Heart left ventricle (tissue), 16 donors: ENCODE measurements at regions not wholly inside any gene's neighbourhood (a gene's known extent, or its start where the extent isn't known, plus 50 kb on each side); places are given as distances from the start of the nearest gene placed in this dataset.

Source experiments
- ATAC-seq, 4 donors: fragments of 200-7000 bp; cut with Tn5 transposase; one replicate each; pipeline ENCODE4 v1.9.1; 2020 to 2022; ENCODE audit warnings: moderate library complexity in 4 of 4, mild to moderate bottlenecking in 3 of 4, moderate number of reproducible peaks in 1 of 4
- DNase-seq, 5 donors: peaks; one replicate each; pipeline ENCODE4 v3.0.0-alpha.2; 2020
- H3K27ac ChIP-seq, 12 donors: fragments of 200-600 bp; sonication (generic) in 4 of 12; one replicate each; pipeline versions ENCODE4 v1.5.0 to v1.8.0; 2016 to 2022; ENCODE audit warnings: mild to moderate bottlenecking in 2 of 12
- H3K27me3 ChIP-seq, 9 donors: fragments of 200-600 bp; sonication (generic) in 2 of 9; one replicate each; pipeline versions ENCODE4 v1.5.1 to v1.8.0; 2016 to 2022; ENCODE audit warnings: mild to moderate bottlenecking in 3 of 9
- H3K36me3 ChIP-seq, 9 donors: fragments of 200-600 bp; sonication (generic) in 2 of 9; one replicate each; pipeline versions ENCODE4 v1.5.0 to v1.8.0; 2018 to 2022; ENCODE audit warnings: mild to moderate bottlenecking in 2 of 9
- H3K4me1 ChIP-seq, 12 donors: fragments of 200-600 bp; sonication (generic) in 4 of 12; one replicate each; pipeline versions ENCODE4 v1.5.0 to v1.8.0; 2016 to 2022; ENCODE audit warnings: mild to moderate bottlenecking in 3 of 12
- H3K4me3 ChIP-seq, 12 donors: fragments of 200-600 bp; sonication (generic) in 4 of 12; one replicate each; pipeline versions ENCODE4 v1.5.0 to v1.8.0; 2017 to 2022; ENCODE audit warnings: mild to moderate bottlenecking in 9 of 12, moderate library complexity in 4 of 12
- H3K9me3 ChIP-seq, 12 donors: fragments of 200-600 bp; sonication (generic) in 4 of 12; one replicate each; pipeline versions ENCODE4 v1.5.0 to v1.8.0; 2016 to 2022; ENCODE audit warnings: mild to moderate bottlenecking in 1 of 12
- POLR2A ChIP-seq, 2 donors: fragments of 450-650 bp; IDR thresholded peaks; one replicate each; pipeline ENCODE4 v1.6.1; 2017; ENCODE audit warnings: antibody characterized with exemption in 2 of 2, mild to moderate bottlenecking in 2 of 2, moderate library complexity in 2 of 2
- WGBS, 4 donors: extraction: QIAGEN DNeasy Blood & Tissue Kit in 2 of 4; methylation state at CpG; one replicate each; pipeline versions ENCODE4 v1.1.5 to v1.1.7; 2013 to 2018; 5-methylcytosine and 5-hydroxymethylcytosine counted together
- intact Hi-C, 10 donors: fragments of 100-400 bp; cut with DNase I; formaldehyde crosslinking; loops; one replicate each; pipeline versions ENCODE4 v1.11.1 to v1.14.2; 2022
- TF ChIP-seq, protein P1 (sequence below), 12 donors: fragments of 200-600 bp; sonication (generic) in 4 of 12; IDR thresholded peaks; one replicate each; pipeline versions ENCODE4 v1.5.0 to v1.8.0; 2018 to 2022; ENCODE audit warnings: antibody characterized with exemption in 12 of 12, mild to moderate bottlenecking in 5 of 12
- donor health status: ischemic (EF 13 %, LVEDD 7.1; RV severe dilation, severe dysfunction).
- donor health status: healthy with polysubstance abuse.
- donor health status: DM: no; HTN: yes; CAD: no.
- donor health status: DM: no; HTN: no; CAD: no.
- donor health status: ischemic (EF 25% LVEDD 6.9; RV normal size, moderate dysfunction).
- donor health status: ischemic (EF 25% LVEDD 5.7; RV mildly dilated, moderate dysfunction).
- donor health status: healthy.
- donor health status: DM: yes; HTN: yes; CAD: no.
- donor health status: ischemic (EF 35%, LVEDD 5.7; RV mildly dilated, moderate dysfunction).
- donor health status: nonischemic (EF 11% LVEDD 7.7; RV severe dilation, severe dysfunction).
- donor health status: DM: yes; HTN: yes; CAD: no.
- donor health status: PGD.
- donor health status: ischemic (EF 29% LVEDD 5.4; RV normal size, mild dysfunction).
- donor health status: nonischemic (EF 23%, LVEDD 6.1; RV moderate dilation, normal function).

GRCh38 chr2:125085904-125086303 is 1060.8 kb downstream of the CNTNAP5 start:
- DNase-seq, result no peak
- H3K9me3 ChIP-seq, result peaks cover 0 to 7% (median 0%) of the 10 kb centered on the region in 12 donors
- no peaks in the 10 kb centered on the region for H3K4me1 ChIP-seq
- H3K27ac ChIP-seq, result no peak overlapping the region
- no peak for TF ChIP-seq POLR2A (IDR thresholded peaks at IDR 0.05)
- TF ChIP-seq, protein P1, sequence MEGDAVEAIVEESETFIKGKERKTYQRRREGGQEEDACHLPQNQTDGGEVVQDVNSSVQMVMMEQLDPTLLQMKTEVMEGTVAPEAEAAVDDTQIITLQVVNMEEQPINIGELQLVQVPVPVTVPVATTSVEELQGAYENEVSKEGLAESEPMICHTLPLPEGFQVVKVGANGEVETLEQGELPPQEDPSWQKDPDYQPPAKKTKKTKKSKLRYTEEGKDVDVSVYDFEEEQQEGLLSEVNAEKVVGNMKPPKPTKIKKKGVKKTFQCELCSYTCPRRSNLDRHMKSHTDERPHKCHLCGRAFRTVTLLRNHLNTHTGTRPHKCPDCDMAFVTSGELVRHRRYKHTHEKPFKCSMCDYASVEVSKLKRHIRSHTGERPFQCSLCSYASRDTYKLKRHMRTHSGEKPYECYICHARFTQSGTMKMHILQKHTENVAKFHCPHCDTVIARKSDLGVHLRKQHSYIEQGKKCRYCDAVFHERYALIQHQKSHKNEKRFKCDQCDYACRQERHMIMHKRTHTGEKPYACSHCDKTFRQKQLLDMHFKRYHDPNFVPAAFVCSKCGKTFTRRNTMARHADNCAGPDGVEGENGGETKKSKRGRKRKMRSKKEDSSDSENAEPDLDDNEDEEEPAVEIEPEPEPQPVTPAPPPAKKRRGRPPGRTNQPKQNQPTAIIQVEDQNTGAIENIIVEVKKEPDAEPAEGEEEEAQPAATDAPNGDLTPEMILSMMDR (IDR thresholded peaks at IDR 0.05), result no peak
- ATAC-seq, result no peak
- intact Hi-C loops, result no loop called here
- WGBS, 4 donors, result 79 to 86% (median 81%) methylated on average over 1 of the region's 1 CpG
- H3K27me3 ChIP-seq, result no peaks in the 10 kb centered on the region
- no peak overlapping the region for H3K4me3 ChIP-seq
- no peaks in the 10 kb centered on the region for H3K36me3 ChIP-seq

DNA sequence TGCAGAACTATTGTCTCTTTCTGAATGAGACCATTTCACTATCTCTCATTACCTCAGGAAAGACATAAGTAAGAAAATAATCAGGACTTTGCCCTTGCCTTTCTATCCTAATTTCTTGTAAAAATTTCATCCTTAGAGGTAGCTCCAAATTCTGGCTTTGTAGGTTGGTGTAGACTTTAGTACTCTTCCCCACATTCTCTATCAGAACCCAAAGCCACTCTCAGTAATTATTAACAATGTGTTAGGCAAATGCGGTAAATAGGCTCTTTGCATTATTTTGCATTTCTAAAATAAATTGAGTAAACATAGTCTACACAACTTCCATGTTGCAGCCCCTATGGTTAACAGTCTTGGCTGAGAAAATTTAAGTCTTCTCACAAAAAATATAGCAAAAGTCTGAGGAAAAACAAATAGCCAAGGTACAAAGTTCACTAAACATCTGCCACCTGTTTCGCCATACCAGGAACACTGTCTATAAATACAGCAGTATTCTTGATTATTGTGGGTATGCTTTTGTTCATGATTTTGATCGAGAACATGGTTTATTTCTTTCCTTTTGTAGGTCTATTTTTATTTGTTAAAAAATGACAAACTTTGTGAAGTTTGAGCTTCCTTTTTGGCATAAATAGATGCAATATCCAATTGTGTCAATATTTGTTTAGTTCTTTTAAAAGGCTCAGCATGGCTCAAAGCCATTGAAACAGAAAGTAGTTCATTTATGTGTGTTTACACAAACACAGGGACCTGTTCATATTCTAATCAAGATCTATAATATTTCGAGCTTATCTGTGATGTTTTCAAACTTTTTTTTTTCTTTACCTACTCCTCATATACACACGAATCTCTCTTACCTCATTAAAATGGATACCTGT is 1061.5 kb downstream of the CNTNAP5 start:
- intact Hi-C loops, result no loop called here
- DNase-seq (no peak), ATAC-seq (no peak)
- no peak overlapping the region for H3K27ac ChIP-seq
- no peaks in the 10 kb centered on the region for H3K4me1 ChIP-seq
- no peaks in the 10 kb centered on the region for H3K27me3 ChIP-seq
- TF ChIP-seq, protein P1 (IDR thresholded peaks at IDR 0.05), result no peak
- no peak for TF ChIP-seq POLR2A (IDR thresholded peaks at IDR 0.05)
- no peak overlapping the region for H3K4me3 ChIP-seq
- peaks cover 0 to 5% (median 0%) of the 10 kb centered on the region in 12 donors for H3K9me3 ChIP-seq
- no peaks in the 10 kb centered on the region for H3K36me3 ChIP-seq
- WGBS, 4 donors, result 71 to 75% (median 72%) methylated on average over 5 of the region's 5 CpGs

DNA sequence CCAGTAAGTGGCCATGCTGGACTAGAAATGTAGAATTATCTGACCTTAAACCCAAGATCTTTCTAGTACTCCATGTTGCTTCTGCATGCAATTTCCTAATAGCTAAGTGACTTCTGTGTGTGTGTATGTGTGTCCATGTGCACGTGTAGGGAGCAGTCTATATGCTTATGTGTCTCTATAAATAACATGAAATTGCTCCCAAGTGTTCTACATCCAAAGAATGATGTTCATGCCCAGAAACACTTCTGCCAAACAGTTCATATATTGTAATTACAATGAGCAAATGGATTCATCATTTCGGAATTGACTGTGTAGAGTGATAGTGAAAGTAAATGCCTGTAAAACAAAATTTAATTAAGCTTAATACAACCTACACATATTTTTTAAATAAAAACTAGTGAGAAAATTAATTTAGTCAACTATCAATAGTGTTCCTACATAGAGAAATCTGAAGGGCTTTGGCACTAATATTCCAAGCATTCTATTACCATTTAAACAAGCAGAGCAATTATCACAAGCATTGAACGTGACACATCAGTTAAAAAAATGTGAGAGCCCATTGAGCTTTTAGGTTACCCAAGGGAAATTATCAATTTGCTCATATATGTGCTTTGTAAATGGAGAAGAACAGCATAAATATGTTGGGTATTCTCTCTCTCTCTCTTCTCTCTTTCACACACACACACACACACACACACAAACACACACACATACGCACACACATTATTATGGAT is 1067.4 kb downstream of the CNTNAP5 start:
- 75 to 81% (median 77%) methylated on average over 4 of the region's 4 CpGs for WGBS, 4 donors
- ATAC-seq (no peak), DNase-seq (no peak)
- Histone ChIP-seq H3K36me3 (no peaks in the 10 kb centered on the region), H3K27ac (no peak overlapping the region), H3K4me3 (no peak overlapping the region), H3K4me1 (no peaks in the 10 kb centered on the region), H3K27me3 (no peaks in the 10 kb centered on the region), H3K9me3 (peaks cover 0 to 5% (median 0%) of the 10 kb centered on the region in 12 donors)
- intact Hi-C loops, result no loop called here
- TF ChIP-seq POLR2A (IDR thresholded peaks at IDR 0.05), result no peak
- TF ChIP-seq, protein P1 (IDR thresholded peaks at IDR 0.05), result no peak

- intact Hi-C loops, result no loop called here
- no peak for TF ChIP-seq POLR2A (IDR thresholded peaks at IDR 0.05)
- TF ChIP-seq, protein P1 (IDR thresholded peaks at IDR 0.05), result no peak
- Histone ChIP-seq H3K27ac (no peak overlapping the region), H3K4me3 (no peak overlapping the region), H3K36me3 (no peaks in the 10 kb centered on the region), H3K4me1 (no peaks in the 10 kb centered on the region), H3K9me3 (no peaks in the 10 kb centered on the region), H3K27me3 (no peaks in the 10 kb centered on the region)
- DNase-seq (no peak), ATAC-seq (no peak)
Observed at GRCh38 chr2:125095826-125096225, 1070.7 kb downstream of the CNTNAP5 start.
